DMS53 treated with DMSO at 0.1 percent for 48 hours (cell line): ENCODE measurements at regions not wholly inside any gene's neighbourhood (a gene's known extent, or its start where the extent isn't known, plus 50 kb on each side); places are given as distances from the start of the nearest gene placed in this dataset.
"Not testable (repeated sequence)": the region's sequence is repeated elsewhere in the genome, so short reads cannot be mapped to it uniquely, and the experiment has no call there.

Experiments
- DNase-seq: peaks from one replicate; lab custom pipeline; 2025; ENCODE audit not compliant: unreplicated experiment; lab: John Stamatoyannopoulos, UW

DNA sequence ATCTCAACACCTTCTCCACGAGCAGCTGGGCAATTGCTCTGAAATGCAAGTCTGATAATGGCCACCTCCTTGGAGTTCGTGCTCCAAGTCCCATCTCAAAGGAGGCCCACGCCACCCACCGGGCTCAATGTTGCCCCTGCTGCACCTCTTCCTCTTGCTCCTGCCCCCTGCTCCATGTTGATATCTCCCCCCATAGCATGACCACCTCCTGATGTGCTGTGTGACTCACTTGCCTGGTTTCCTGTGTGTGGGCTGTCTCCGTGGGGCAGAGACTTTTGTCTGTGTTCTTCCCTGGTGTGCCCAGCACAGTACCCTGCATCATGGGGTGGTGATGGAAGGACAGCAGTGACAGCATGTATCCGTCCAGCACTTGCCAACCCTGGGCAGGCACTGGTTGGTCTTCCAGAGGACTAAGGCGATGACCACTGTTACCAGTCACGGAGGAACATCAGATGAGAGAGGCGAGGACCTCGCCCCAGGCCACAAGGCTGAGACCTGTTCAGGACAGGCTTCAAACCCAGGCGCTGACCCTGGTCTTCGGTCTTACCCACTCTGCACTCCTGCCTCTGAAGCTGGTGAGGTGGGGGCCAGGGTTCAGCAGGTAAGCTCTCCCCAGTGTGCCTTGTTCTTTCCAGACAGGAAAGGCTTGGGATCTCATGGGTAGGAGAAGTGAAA is 104.6 kb upstream of the LRPAP1 start:
- DNase-seq = no peak

DNA sequence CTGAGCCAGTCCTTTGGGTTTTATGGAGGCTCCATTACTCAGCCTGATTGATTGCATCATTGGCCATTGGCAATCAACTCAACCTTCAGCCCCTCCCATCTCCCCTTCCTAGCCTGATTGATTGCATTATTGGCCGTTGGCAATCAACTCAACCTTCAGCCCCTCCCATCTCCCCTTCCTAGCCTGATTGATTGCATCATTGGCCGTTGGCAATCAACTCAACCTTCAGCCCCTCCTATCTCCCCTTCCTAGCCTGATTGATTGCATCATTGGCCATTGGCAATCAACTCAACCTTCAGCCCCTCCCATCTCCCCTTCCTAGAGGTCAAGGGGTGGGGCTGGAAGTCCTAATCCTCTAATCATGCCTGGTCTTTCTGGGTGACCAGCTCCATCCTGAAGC is 103.8 kb upstream of the LRPAP1 start:
- DNase-seq = not testable (repeated sequence)

DNA sequence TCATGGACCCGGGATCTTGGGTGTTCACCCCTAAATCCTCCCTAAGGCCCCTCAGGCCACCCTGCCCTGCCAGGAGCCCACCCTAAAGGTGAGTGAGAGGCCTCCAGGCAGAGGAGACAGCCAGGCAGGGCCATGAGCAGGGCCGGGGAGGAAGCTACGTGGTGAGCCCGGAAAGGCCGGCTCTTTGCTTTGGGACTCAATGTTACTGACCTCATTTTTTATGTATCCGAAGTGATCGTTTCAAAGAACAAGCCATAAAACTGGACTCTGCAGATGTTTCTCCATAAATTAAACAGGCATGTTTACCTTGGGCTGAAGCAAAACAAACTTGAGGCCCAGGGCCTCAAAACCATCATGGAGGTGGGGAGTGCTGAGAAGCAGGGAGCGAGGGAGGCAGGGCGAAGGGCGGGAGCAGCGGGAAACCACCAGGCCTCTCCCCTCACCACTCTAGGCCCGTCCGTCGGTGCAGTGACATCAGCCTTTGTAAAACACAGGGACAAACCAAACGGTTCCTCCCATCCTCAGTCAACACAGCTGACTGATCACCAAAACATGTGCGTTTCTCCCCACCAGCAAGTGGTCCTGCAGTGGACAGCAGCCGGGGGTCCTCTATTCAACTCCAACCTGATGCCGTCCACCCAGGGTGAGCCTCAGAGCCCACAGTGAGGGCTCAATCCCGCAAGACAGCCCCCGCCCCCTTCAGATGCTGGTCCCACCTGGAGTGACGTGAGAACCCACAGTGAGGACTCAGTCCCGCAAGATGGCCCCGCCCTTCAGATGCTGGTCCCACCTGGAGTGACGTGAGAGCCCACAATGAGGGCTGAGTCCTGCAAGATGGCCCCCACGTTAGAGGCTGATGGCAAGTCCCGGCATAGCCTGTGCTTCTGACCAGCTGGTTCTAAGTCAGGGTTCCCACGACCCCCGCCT is 102.9 kb upstream of the LRPAP1 start:
- DNase-seq = no peak

DNA sequence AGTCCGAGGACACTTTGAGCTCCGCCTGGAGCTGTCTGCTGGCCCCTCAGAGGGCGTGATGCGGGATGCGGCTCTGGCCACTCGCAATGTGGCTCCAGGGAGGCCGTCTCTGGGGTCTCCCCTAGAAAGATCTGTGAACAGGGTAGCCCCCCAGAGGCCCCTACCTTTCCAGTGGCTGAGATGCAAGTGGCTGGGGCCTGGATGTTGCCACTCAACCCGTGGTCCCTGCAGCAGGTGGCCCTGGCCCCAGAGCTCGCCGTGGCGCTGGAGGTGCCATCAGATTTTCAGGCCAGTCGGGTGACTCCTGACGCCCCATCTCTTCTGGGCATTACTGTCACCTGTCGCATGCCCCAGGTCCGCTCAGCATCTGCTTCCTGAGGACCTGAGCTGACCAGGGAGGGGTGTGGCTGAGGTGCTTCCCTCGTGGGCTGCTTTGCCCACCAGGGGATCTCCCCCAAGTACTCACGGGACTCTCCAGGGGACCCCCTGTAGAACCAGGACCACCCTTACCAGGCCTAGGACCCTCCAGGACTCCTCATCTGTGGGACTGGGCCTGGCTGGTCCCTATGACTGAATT is 102.1 kb upstream of the LRPAP1 start:
- no peak for DNase-seq

DNA sequence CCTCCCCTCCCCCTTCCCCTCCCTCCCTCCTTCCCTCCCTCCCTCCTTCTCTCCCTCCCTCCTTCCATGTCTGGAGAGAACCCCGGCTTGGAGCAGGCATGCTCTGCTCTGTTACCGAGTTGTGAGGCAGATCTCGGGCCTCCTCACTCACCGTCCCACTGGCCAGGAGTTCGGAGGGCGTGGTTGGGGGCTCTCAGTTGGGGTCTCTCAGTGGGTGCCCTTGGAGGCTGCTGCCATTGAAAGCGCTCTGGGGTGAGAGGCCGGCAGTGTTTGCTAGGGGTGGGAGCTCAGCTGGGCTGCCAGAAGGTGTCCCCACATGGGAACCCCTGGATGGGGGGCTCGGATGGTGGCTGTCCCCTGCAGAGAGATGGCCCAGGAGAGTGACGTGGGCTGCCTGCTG is 101.1 kb upstream of the LRPAP1 start:
- not testable (repeated sequence) for DNase-seq

DNA sequence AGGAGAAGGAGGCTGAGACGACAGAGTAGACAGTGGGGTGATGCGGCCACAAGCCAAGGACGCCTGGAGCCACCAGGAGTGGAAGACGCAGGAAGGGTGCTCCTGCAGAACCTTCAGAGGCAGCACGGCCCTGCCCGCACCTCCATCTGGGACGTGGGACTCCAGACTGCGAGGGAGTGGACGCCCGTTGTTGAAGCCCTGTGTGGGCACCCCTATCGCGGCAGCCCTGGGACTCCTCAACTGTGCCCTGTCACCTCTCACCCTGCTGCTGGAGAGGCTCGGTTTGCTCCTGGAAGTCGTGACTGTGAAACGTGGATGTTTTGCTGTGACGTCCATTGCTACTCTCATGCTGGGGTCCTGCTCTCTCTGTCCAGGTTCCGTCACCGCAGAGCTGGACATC is 100.6 kb upstream of the LRPAP1 start:
- not testable (repeated sequence) for DNase-seq

DNA sequence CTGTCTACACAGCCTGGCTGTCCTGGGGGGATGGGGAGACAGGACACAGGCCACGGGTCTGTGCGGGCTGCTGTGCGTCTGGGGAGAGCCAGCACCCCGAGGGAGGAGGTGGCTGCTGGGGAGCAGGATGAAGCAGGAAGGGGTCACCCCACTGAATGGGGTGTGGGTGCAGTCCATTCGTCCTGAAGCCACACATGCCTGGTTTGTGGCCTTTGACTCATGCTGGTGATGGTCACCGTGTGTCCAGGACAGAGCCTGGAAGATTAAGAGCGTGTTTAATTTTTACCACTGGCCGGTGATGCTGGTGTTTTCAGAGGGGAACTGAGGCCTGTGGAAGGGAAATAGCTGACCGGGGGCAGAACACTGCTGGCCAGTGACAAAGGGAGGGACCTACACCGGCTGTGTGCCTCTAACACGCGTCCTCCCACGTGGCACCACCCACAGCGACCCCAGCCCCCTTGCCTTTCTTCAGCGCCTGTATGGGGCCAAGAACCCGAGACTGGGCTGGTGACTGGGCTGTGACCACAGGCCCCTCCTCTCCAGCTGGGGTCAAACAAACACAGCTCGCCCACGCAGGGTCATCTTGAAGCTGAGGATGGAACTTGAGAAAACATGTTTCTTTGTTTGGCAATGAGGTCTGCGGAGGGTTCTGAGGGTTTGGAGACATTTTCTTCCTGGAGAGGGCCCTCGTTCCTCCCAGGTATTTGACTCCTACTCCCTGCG is 99.5 kb upstream of the LRPAP1 start:
- not testable (repeated sequence) for DNase-seq

DNA sequence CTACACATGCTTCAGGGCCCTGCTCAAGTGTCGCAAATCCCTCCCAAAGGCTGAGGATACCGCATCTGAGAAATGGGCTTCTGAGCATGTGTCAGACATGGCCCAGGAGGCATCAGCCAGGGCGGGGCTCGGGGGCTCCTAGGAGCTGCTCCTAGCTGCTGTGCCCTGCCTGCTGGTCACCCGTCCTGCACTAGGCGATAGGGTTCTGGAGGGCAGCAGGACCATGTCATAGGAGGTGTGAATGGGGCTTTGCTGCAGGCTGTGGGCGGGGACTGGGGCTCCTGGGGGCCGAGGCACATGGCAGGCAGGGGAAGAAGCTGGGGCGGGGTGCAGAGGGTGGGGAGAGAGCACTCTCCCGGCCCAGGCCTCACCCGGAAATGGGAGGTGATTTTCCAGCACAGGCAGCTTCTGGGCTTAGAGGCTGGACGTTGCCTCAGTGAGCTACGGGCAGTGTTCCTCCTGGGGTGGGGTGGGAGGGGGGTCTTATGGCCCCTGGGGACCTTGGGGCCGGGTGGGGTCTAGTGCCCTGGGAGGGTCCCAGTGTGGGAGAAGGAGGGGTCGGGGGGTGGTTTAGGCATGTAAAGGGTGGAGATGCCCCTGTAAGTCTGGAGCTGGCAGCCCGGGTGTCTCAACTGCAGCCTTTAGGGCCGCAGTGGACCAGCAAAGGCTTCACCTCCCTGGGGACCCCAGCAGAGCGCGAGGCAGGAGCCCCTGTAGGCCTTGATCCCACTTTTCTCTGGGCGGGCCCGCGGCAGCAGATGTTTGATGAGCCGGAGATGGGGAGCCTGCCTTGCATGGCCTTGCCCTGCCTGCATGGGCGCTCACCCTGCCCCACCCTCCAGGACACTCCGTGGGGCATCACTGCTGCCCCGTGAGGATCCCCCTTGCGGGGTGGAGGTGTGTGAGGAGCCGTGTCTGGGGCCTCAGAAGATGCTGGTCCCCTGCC is 98.6 kb upstream of the LRPAP1 start:
- DNase-seq = no peak

DNA sequence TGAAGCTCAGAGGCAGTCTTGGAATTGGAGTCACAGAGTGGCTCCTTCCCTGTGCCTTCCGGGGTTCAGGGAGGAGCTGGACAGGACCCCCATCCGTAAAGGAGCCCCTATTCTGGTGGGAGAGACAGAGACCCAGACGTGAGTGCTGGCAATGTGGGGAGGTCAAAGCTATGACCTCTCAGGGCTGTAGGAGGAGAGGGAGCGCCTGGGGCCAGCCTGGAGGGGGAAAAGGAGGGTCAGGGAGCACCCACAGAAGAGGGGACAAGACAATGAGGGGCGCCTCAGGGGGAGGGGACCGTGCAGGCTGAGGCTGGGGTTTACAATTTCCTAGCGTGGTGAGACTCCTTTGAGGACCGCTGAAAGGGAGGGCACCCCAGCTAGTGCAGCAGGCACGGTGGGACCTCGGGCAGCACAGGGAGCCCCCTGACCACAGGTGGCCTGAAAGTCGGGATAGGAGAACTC is 97.9 kb upstream of the LRPAP1 start:
- DNase-seq = no peak

DNA sequence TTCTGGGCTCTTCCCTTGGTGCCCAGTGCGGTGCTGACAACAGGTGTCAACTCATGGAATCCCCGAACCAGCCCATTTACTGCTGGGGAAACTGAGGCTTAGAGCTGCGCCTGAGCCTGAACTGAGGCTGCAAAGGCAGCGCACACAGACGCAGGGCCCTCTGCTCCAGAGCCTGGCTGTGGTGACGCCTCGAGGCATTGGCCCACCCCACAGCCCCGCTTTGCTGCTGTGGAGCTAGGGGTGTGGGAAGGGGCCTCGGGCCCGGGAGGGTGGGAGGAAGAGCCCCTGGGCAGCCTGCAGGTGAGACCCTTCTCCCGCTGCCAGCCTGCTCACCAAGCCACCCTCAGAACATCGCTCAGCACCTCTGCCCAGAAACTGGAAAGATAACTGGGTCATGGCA is 97.4 kb upstream of the LRPAP1 start:
- no peak for DNase-seq

DNA sequence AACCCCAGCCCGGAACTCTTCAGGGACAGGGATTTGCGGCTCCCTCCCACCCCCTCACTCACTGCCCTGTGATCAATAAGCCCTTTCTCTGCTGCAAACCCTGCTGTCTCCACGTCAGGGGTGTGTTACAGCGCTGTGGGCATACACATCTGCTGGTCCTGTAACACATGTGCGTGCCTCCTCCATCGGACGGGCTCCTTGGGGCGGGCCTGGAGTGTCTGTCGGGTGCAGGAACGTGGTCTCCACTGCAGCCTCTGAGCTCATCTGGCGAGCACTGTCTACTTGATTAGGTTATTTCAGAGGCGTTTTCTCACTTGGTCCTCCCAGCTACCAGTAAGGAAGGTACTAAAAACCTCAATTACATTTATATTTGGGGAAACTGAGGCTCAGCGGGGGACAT is 97.0 kb upstream of the LRPAP1 start:
- DNase-seq = not testable (repeated sequence)

DNA sequence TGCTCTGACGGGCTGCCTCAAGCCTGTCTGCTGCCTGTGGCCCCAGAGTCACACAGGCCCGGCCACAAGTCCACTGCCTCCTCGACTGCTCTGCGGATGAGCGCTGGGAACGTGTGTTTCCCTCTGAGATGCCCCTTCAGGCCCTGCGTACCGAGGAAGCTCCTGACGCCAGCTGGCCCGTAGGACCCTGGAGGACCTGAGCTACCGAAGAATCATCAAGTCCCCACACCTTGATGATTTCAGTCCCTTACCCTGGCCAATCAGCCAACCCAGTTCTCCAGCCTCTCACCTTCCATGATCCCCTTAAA is 96.6 kb upstream of the LRPAP1 start:
- no peak for DNase-seq

DNA sequence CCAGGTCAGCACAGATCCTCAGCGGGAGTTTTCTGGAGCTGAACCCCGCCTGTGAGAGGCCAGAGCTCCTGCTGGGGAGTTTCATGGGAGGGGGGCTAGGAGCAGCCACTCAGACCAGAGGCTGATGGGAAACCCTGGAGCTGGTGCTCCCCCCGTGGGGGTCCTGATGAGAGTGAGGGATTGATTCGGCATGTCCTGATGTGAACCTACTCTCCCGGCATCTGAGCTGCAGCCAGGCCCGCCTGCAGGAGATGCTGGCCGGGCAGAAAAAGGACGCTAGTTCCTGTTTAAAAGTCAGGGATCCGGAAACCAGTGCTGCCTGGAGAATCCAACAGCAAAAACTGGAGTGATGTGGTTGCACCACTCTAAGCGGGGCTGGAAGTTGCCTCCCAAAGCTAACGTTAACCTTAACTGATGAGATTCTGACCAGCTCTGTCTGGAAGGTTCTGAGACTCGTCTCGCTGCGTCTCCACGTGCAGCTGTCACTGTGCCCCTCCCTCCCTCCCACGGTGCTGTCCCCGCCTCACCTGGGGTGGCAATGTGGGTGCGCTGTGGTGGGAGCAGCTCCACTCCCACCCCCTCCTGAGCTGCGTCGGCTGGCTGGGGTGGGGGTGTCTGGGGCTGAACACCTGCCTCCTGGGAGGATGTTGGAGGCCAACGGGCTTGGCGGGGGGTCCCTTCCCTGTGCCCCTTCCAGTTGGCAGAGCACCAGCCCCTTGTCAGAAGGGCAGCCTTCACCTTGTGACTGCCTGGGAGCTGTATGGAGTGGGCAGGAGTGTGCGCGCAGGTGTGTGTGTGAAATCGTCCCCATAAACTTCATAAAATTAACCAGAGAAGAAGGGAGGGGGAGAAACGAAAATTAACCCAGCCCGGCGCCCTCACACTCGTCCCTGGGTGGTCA is 96.0 kb upstream of the LRPAP1 start:
- DNase-seq = not testable (repeated sequence)

DNA sequence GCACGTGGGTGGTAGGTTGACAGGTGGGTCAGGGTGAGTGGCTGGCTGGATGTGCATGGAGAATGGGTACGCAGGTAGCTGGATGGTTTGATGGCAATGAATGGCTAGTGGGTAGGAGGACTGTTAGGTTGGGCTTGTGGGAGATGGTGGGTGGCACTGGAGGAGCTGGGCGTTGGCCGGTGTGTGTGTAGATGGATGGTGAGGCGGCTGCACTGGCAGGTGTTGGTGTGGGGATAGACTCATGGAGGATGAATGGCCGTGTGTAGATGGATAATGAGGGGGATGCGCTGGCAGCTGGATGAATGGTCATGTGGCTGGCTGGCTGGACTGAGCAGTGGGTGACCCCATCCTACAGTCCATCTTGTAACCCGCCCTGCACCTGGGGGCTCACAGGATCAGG is 95.2 kb upstream of the LRPAP1 start:
- not testable (repeated sequence) for DNase-seq

DNA sequence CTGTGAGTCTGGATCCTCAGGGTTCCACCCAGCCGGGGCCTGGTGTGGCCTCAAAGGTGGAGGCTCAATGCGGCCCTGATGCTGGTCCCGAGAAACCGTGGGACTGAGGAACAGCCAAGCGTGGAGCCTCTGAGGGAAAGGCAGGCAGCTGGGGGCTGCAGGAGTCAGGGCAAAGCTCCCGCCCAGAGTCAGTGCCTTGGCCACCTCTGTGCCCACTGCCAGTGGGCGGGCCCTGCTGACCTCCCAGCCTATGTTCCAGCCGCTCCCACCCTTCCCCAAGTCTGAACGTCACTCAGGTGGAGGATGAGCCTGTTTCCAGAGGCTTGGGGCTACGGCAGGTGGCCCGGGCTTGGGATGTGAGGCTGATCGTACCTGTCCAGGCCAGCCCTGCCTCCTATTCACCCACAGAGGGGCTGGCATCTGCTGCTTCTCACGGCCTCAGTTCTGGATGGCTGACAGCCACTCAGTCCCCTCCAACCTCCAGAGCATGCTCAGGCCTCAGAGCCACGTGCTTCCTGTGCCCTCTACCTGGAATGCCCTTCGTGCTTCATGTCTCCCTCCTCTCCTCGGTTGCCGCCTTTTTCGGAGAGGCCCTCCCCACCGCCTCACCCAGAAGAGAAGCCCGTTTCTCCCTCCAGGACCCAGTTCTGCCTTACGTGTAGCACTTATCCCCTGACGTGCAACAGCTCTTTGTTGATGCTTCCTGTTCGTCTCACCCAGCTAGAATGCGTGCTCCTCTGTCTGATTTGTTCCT is 94.1 kb upstream of the LRPAP1 start:
- DNase-seq = not testable (repeated sequence)

DNA sequence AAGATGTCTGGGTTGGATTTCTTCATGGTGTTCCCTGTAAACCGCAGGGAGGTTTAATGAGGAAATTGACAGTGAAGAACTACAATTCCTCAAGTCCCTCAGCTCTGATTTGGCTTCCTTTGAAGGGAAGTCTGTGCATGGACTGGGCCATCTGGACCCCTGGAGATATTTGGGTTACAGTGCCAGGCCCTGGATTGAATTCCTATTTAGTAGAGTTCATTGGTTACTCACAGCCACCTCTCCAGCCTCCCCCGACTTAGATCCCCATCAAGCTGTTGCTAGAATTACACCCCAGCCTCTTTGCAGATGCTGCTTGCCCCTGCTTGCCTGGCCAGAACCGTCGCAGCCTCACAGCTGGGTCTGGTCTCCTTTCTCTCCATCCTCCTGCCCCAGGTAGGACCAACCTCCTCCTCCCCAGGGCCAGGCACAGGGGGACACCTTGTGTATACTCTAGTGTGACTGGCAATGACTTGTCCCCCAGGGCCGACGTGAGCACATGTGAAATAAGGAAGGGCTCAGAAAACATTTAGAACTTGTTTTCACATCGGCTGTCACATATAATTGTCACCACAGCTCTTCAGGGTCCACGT is 93.2 kb upstream of the LRPAP1 start:
- not testable (repeated sequence) for DNase-seq

DNA sequence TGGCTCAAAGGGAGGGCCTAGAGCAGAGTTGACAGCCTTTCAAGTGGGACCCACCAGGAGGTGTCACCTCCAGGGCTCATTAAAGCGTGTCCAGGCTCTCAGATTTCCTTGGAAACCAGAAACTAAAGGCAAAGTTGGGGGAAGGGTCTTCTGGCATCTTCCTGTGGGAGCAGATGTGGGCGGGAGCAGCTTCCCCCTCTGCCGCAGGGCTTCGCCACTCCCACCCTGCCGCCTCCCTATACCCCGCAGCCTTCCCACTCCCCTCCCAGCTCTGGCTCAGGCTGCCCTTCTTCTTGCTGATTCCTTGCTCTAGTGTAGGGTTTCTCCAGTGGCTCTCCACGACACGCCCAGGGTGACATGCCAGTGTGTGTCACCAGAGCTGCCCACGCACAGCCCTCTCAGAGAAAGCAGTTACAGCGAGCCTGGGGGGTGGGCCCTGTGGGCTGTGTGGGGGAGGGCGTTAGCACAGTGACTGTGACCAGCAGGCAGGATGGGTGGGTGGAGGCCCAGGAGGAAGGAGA is 91.6 kb upstream of the LRPAP1 start:
- DNase-seq = not testable (repeated sequence)

DNA sequence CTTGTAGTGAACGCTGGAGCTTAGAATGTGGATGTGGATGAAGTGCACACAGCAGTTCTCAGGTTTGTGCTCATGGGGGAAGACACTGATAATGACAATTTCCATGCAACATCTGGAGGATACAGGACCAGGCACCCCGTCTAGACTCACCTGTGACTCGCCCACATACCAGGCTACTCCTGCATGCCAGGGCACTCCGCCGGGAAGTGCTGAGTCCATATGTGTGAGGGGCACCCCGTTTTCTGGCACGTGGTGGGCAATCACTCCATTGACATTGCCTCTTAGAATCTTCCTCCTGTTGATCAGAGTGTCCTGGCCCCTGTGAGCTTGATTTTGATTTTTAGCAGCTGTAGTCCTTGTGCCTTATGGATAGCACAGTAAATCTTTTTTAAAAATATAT is 90.9 kb upstream of the LRPAP1 start:
- DNase-seq = no peak
